ENCODE measurements at regions not wholly inside any gene's neighbourhood (a gene's known extent, or its start where the extent isn't known, plus 50 kb on each side); places are given as distances from the start of the nearest gene placed in this dataset.

DNA sequence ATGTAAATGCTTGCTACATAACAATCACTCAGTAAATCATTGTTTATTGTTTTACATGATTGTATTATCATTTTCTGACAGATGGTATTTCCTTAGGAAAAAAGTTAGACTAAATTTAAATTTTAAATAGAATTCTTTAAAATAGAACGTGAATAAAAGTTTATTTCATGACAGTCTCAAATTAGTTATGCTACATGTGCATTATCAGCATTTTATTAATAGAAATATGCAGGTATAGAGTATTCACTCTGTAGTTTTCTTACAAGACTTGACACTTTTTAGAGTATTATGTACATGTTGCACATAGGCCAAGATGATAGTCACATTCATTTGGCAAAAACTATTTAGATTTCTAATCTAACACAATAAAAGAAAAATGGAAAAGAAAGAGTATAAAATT is 213.3 kb upstream of the SPRY1 start:
- TF ChIP-seq, protein P1, sequence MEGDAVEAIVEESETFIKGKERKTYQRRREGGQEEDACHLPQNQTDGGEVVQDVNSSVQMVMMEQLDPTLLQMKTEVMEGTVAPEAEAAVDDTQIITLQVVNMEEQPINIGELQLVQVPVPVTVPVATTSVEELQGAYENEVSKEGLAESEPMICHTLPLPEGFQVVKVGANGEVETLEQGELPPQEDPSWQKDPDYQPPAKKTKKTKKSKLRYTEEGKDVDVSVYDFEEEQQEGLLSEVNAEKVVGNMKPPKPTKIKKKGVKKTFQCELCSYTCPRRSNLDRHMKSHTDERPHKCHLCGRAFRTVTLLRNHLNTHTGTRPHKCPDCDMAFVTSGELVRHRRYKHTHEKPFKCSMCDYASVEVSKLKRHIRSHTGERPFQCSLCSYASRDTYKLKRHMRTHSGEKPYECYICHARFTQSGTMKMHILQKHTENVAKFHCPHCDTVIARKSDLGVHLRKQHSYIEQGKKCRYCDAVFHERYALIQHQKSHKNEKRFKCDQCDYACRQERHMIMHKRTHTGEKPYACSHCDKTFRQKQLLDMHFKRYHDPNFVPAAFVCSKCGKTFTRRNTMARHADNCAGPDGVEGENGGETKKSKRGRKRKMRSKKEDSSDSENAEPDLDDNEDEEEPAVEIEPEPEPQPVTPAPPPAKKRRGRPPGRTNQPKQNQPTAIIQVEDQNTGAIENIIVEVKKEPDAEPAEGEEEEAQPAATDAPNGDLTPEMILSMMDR (IDR thresholded peaks at IDR 0.05 in 4 of 5, conservative IDR thresholded peaks at IDR 0.05 in 1 of 5) = no peak
- TF ChIP-seq POLR2A (IDR thresholded peaks at IDR 0.05) = no peak

Data from gastrocnemius medialis (tissue), 4 donors.